ENCODE measurements at regions not wholly inside any gene's neighbourhood (a gene's known extent, or its start where the extent isn't known, plus 50 kb on each side); places are given as distances from the start of the nearest gene placed in this dataset.
"Not testable (repeated sequence)": the region's sequence is repeated elsewhere in the genome, so short reads cannot be mapped to it uniquely, and the experiment has no call there.

GRCh38 chrX:135649561-135649960 is 63.9 kb upstream of the CT45A1 start:
- H3K36me3 Mint-ChIP-seq (ENCODE audit: low read depth), result no peaks in the 10 kb centered on the region
- H3K4me3 Mint-ChIP-seq, result no peak overlapping the region
- no peak for TF ChIP-seq CTCF (IDR thresholded peaks at IDR 0.05)
- no peak overlapping the region for H3K27ac Mint-ChIP-seq
- no peaks in the 10 kb centered on the region for H3K9me3 Mint-ChIP-seq
- CTCF ChIA-PET, result no interaction called here
- POLR2A ChIA-PET, result no interaction called here
- intact Hi-C loops (cut with micrococcal nuclease), result no loop called here
- no peaks in the 10 kb centered on the region for H3K4me1 Mint-ChIP-seq
- DNase-seq (no peak), ATAC-seq (ENCODE audit: low read depth) (no peak)
- no peaks in the 10 kb centered on the region for H3K27me3 Mint-ChIP-seq

GRCh38 chrX:135651647-135652295 is 61.7 kb upstream of the CT45A1 start:
- no peak overlapping the region for H3K4me3 Mint-ChIP-seq
- no peaks in the 10 kb centered on the region for H3K36me3 Mint-ChIP-seq (ENCODE audit: low read depth)
- intact Hi-C loops (cut with micrococcal nuclease), result no loop called here
- POLR2A ChIA-PET, result interaction anchor here (0.6 kb wide), 1 partner anchor 165 kb away, joined by 4 read pairs; no protein-coding TSS in a partner anchor
- ATAC-seq (ENCODE audit: low read depth), result no peak
- no peaks in the 10 kb centered on the region for H3K4me1 Mint-ChIP-seq
- no peaks in the 10 kb centered on the region for H3K27me3 Mint-ChIP-seq
- H3K27ac Mint-ChIP-seq, result no peak overlapping the region
- DNase-seq, result no peak
- CTCF ChIA-PET, result no interaction called here
- no peaks in the 10 kb centered on the region for H3K9me3 Mint-ChIP-seq
- TF ChIP-seq CTCF (IDR thresholded peaks at IDR 0.05), result no peak

GRCh38 chrX:135652602-135653001 is 60.8 kb upstream of the CT45A1 start:
- ChIA-PET CTCF (no interaction called here), POLR2A (no interaction called here)
- no peaks in the 10 kb centered on the region for H3K4me1 Mint-ChIP-seq
- ATAC-seq (ENCODE audit: low read depth) (no peak), DNase-seq (no peak)
- H3K27ac Mint-ChIP-seq, result no peak overlapping the region
- no peak for TF ChIP-seq CTCF (IDR thresholded peaks at IDR 0.05)
- no peaks in the 10 kb centered on the region for H3K27me3 Mint-ChIP-seq
- no peaks in the 10 kb centered on the region for H3K9me3 Mint-ChIP-seq
- H3K36me3 Mint-ChIP-seq (ENCODE audit: low read depth), result no peaks in the 10 kb centered on the region
- intact Hi-C loops (cut with micrococcal nuclease), result no loop called here
- no peak overlapping the region for H3K4me3 Mint-ChIP-seq

- H3K36me3 Mint-ChIP-seq (ENCODE audit: low read depth); H3K4me1 Mint-ChIP-seq; H3K4me3 Mint-ChIP-seq; H3K9me3 Mint-ChIP-seq; intact Hi-C loops (cut with micrococcal nuclease); DNase-seq; POLR2A ChIA-PET; ATAC-seq (ENCODE audit: low read depth); CTCF ChIA-PET; H3K27me3 Mint-ChIP-seq; H3K27ac Mint-ChIP-seq: not testable (repeated sequence)
Measured at GRCh38 chrX:135657952-135658654, 55.3 kb upstream of the CT45A1 start.

Measured in activated B cell treated with CpG ODN at 0.5 μM for 24 hours (primary cell).